WTC11 (cell line): ENCODE measurements at regions not wholly inside any gene's neighbourhood (a gene's known extent, or its start where the extent isn't known, plus 50 kb on each side); places are given as distances from the start of the nearest gene placed in this dataset.

Experiments
- ATAC-seq: fragments of 200-7000 bp; cut with Tn5 transposase; 2 replicates; pipeline ENCODE4 v1.10.0; 2021; ENCODE audit warnings: mild to moderate bottlenecking, moderate library complexity
- CTCF ChIA-PET: fragments of 300-600 bp; sonication (Branson Sonifier 250); formaldehyde crosslinking; loops from one replicate; lab custom pipeline; 2021; ENCODE audit warnings: antibody characterized with exemption; lab: Charles Lee
- POLR2A ChIA-PET: fragments of 350-600 bp; sonication (Branson Sonifier 250); formaldehyde crosslinking; loops from one replicate; lab custom pipeline; 2021; ENCODE audit warnings: antibody characterized with exemption; lab: Charles Lee
- DNase-seq: peaks from one replicate; pipeline ENCODE4 v3.0.0; 2021; ENCODE audit warnings: low spot score
- H3K27ac Mint-ChIP-seq: 2 replicates; pipeline ENCODE4 v1.8.0; 2021; ENCODE audit warnings: mixed read lengths
- H3K27me3 Mint-ChIP-seq: 2 replicates; pipeline ENCODE4 v1.8.0; 2021; ENCODE audit warnings: low read depth, mild to moderate bottlenecking, moderate library complexity, mixed read lengths
- H3K36me3 Mint-ChIP-seq: 2 replicates; pipeline ENCODE4 v1.8.0; 2021; ENCODE audit warnings: mixed read lengths
- H3K4me1 Mint-ChIP-seq: 2 replicates; pipeline ENCODE4 v1.8.0; 2022; ENCODE audit warnings: mixed read lengths
- H3K4me3 Mint-ChIP-seq: 2 replicates; pipeline ENCODE4 v1.8.0; 2021; ENCODE audit warnings: mild to moderate bottlenecking, moderate library complexity, mixed read lengths
- H3K9me3 Mint-ChIP-seq: 2 replicates; pipeline ENCODE4 v1.8.0; 2021; ENCODE audit warnings: mixed read lengths
- ATF1 ChIP-seq: sonication (generic); formaldehyde crosslinking; IDR thresholded peaks from 2 replicates; pipeline ENCODE4 v1.8.1; 2023; ENCODE audit warnings: mild to moderate bottlenecking, moderate library complexity, missing genetic modification reagents
- CREM ChIP-seq: sonication (generic); formaldehyde crosslinking; IDR thresholded peaks from 2 replicates; pipeline ENCODE4 v1.8.1; 2022; ENCODE audit warnings: mild to moderate bottlenecking, missing genetic modification reagents, moderate library complexity
- ELF4 ChIP-seq: sonication (generic); formaldehyde crosslinking; IDR thresholded peaks from 2 replicates; pipeline ENCODE4 v1.8.1; 2022; ENCODE audit warnings: low read depth, mild to moderate bottlenecking, moderate library complexity, missing genetic modification reagents
- ETV6 ChIP-seq: sonication (generic); formaldehyde crosslinking; IDR thresholded peaks from 2 replicates; pipeline ENCODE4 v1.8.1; 2022; ENCODE audit warnings: mild to moderate bottlenecking, missing genetic modification reagents
- GABPB1 ChIP-seq: sonication (generic); formaldehyde crosslinking; IDR thresholded peaks from 2 replicates; pipeline ENCODE4 v1.8.1; 2023; ENCODE audit warnings: mild to moderate bottlenecking, missing genetic modification reagents
- KAT7 ChIP-seq: sonication (generic); formaldehyde crosslinking; IDR thresholded peaks from 2 replicates; pipeline ENCODE4 v1.8.1; 2023; ENCODE audit warnings: missing genetic modification reagents, mild to moderate bottlenecking, borderline replicate concordance
- OVOL2 ChIP-seq: fragments of 250-450 bp; sonication (Bioruptor Pico); IDR thresholded peaks from 2 replicates; pipeline ENCODE4 v1.9.0; 2021; ENCODE audit warnings: mild to moderate bottlenecking, borderline replicate concordance
- PRRX2 ChIP-seq: fragments of 250-450 bp; sonication (Bioruptor Pico); IDR thresholded peaks from 2 replicates; pipeline ENCODE4 v1.8.0; 2021; ENCODE audit warnings: mild to moderate bottlenecking
- SMAD4 ChIP-seq: sonication (generic); formaldehyde crosslinking; IDR thresholded peaks from 2 replicates; pipeline ENCODE4 v1.8.0; 2022; ENCODE audit warnings: mild to moderate bottlenecking, missing genetic modification reagents
- TCF7 ChIP-seq: sonication (generic); formaldehyde crosslinking; IDR thresholded peaks from 2 replicates; pipeline ENCODE4 v1.8.0; 2022; ENCODE audit warnings: mild to moderate bottlenecking, low read depth, missing genetic modification reagents, moderate library complexity
- TP53 ChIP-seq: sonication (generic); formaldehyde crosslinking; IDR thresholded peaks from 2 replicates; pipeline ENCODE4 v1.8.1; 2023; ENCODE audit warnings: mild to moderate bottlenecking, missing genetic modification reagents
- ZBTB21 ChIP-seq: sonication (generic); formaldehyde crosslinking; IDR thresholded peaks from 2 replicates; pipeline ENCODE4 v1.8.1; 2023; ENCODE audit warnings: mild to moderate bottlenecking, missing genetic modification reagents, borderline replicate concordance
- ZNF232 ChIP-seq: sonication (generic); formaldehyde crosslinking; IDR thresholded peaks from 2 replicates; pipeline ENCODE4 v1.8.0; 2022; ENCODE audit warnings: mild to moderate bottlenecking, missing genetic modification reagents
- ZNF317 ChIP-seq: sonication (generic); formaldehyde crosslinking; IDR thresholded peaks from 2 replicates; pipeline ENCODE4 v1.8.1; 2023; ENCODE audit warnings: low read depth, mild to moderate bottlenecking, moderate library complexity, missing genetic modification reagents, borderline replicate concordance
- TF ChIP-seq, protein P1 (sequence below): sonication (generic); formaldehyde crosslinking; IDR thresholded peaks from 2 replicates; pipeline ENCODE4 v1.8.1; 2022; ENCODE audit warnings: low read depth, missing genetic modification reagents, borderline replicate concordance
- TF ChIP-seq, protein P2 (sequence below): fragments of 250-450 bp; sonication (Bioruptor Pico); IDR thresholded peaks from 2 replicates; pipeline ENCODE4 v2.1.2; 2022; ENCODE audit warnings: mild to moderate bottlenecking, moderate library complexity
- TF ChIP-seq, protein P3 (sequence below): sonication (generic); formaldehyde crosslinking; IDR thresholded peaks from 2 replicates; pipeline ENCODE4 v1.8.0; 2022; ENCODE audit warnings: mild to moderate bottlenecking, missing genetic modification reagents
- TF ChIP-seq, protein P4 (sequence below): sonication (generic); formaldehyde crosslinking; IDR thresholded peaks from 2 replicates; pipeline ENCODE4 v1.8.0; 2022; ENCODE audit warnings: missing genetic modification reagents
- TF ChIP-seq, protein P5 (sequence below): sonication (generic); formaldehyde crosslinking; conservative IDR thresholded peaks from 2 replicates; pipeline ENCODE4 v1.8.1; 2022; ENCODE audit warnings: mild to moderate bottlenecking, missing genetic modification reagents
- TF ChIP-seq, protein P6 (sequence below): sonication (generic); formaldehyde crosslinking; IDR thresholded peaks from 2 replicates; pipeline ENCODE4 v1.8.1; 2023; ENCODE audit warnings: mild to moderate bottlenecking, missing genetic modification reagents, borderline replicate concordance
- TF ChIP-seq, protein P7 (sequence below): fragments of 250-450 bp; sonication (Bioruptor Pico); IDR thresholded peaks from 2 replicates; pipeline ENCODE4 v1.9.0; 2021; ENCODE audit warnings: mild to moderate bottlenecking

DNA sequence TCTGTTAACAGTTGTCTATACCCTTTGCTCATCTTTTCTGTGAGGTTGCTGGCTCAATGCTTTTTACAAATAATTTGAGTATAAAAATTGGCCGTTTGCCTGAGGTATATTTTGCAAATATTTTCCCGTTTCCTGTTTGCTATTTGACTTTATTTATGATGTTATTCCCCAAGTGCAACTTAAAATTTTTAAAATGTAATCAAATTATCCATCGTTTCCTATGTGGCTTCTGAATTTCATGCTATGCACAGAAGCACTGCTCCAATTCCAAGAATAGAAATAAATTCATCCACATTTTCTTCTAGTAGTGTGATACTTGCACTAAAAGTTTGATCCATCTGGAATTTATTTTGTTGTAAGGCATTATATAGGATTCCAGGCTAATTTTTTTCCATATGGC, 123.6 kb downstream of the ZNF608 start:
- DNase-seq (no peak), ATAC-seq (no peak)
- POLR2A ChIA-PET = no interaction called here
- Mint-ChIP-seq H3K4me3 (no peak overlapping the region), H3K36me3 (no peaks in the 10 kb centered on the region), H3K4me1 (peaks cover 7% of the 10 kb centered on the region), H3K27ac (no peak overlapping the region), H3K9me3 (peaks cover 6% of the 10 kb centered on the region), H3K27me3 (no peaks in the 10 kb centered on the region)
- no peak for TF ChIP-seq PRRX2 (CRISPR knock-in tag)
- TF ChIP-seq, protein P1, sequence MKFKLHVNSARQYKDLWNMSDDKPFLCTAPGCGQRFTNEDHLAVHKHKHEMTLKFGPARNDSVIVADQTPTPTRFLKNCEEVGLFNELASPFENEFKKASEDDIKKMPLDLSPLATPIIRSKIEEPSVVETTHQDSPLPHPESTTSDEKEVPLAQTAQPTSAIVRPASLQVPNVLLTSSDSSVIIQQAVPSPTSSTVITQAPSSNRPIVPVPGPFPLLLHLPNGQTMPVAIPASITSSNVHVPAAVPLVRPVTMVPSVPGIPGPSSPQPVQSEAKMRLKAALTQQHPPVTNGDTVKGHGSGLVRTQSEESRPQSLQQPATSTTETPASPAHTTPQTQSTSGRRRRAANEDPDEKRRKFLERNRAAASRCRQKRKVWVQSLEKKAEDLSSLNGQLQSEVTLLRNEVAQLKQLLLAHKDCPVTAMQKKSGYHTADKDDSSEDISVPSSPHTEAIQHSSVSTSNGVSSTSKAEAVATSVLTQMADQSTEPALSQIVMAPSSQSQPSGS = no peak
- TF ChIP-seq, protein P2, sequence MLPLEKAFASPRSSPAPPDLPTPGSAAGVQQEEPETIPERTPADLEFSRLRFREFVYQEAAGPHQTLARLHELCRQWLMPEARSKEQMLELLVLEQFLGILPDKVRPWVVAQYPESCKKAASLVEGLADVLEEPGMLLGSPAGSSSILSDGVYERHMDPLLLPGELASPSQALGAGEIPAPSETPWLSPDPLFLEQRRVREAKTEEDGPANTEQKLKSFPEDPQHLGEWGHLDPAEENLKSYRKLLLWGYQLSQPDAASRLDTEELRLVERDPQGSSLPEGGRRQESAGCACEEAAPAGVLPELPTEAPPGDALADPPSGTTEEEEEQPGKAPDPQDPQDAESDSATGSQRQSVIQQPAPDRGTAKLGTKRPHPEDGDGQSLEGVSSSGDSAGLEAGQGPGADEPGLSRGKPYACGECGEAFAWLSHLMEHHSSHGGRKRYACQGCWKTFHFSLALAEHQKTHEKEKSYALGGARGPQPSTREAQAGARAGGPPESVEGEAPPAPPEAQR (CRISPR knock-in tag) = no peak
- TF ChIP-seq KAT7 (CRISPR knock-in tag) = no peak
- TF ChIP-seq ZNF317 (CRISPR knock-in tag) = no peak
- no peak for TF ChIP-seq TCF7 (CRISPR knock-in tag)
- TF ChIP-seq ZBTB21 (CRISPR knock-in tag) = no peak
- TF ChIP-seq SMAD4 (CRISPR knock-in tag) = no peak
- TF ChIP-seq ZNF232 (CRISPR knock-in tag) = no peak
- TF ChIP-seq, protein P3, sequence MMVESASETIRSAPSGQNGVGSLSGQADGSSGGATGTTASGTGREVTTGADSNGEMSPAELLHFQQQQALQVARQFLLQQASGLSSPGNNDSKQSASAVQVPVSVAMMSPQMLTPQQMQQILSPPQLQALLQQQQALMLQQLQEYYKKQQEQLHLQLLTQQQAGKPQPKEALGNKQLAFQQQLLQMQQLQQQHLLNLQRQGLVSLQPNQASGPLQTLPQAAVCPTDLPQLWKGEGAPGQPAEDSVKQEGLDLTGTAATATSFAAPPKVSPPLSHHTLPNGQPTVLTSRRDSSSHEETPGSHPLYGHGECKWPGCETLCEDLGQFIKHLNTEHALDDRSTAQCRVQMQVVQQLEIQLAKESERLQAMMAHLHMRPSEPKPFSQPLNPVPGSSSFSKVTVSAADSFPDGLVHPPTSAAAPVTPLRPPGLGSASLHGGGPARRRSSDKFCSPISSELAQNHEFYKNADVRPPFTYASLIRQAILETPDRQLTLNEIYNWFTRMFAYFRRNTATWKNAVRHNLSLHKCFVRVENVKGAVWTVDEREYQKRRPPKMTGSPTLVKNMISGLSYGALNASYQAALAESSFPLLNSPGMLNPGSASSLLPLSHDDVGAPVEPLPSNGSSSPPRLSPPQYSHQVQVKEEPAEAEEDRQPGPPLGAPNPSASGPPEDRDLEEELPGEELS (CRISPR knock-in tag) = no peak
- TF ChIP-seq, protein P4, sequence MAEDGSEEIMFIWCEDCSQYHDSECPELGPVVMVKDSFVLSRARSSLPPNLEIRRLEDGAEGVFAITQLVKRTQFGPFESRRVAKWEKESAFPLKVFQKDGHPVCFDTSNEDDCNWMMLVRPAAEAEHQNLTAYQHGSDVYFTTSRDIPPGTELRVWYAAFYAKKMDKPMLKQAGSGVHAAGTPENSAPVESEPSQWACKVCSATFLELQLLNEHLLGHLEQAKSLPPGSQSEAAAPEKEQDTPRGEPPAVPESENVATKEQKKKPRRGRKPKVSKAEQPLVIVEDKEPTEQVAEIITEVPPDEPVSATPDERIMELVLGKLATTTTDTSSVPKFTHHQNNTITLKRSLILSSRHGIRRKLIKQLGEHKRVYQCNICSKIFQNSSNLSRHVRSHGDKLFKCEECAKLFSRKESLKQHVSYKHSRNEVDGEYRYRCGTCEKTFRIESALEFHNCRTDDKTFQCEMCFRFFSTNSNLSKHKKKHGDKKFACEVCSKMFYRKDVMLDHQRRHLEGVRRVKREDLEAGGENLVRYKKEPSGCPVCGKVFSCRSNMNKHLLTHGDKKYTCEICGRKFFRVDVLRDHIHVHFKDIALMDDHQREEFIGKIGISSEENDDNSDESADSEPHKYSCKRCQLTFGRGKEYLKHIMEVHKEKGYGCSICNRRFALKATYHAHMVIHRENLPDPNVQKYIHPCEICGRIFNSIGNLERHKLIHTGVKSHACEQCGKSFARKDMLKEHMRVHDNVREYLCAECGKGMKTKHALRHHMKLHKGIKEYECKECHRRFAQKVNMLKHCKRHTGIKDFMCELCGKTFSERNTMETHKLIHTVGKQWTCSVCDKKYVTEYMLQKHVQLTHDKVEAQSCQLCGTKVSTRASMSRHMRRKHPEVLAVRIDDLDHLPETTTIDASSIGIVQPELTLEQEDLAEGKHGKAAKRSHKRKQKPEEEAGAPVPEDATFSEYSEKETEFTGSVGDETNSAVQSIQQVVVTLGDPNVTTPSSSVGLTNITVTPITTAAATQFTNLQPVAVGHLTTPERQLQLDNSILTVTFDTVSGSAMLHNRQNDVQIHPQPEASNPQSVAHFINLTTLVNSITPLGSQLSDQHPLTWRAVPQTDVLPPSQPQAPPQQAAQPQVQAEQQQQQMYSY (CRISPR knock-in tag) = no peak
- TF ChIP-seq, protein P5, sequence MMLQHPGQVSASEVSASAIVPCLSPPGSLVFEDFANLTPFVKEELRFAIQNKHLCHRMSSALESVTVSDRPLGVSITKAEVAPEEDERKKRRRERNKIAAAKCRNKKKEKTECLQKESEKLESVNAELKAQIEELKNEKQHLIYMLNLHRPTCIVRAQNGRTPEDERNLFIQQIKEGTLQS (CRISPR knock-in tag) = no peak
- CTCF ChIA-PET = no interaction called here

DNA sequence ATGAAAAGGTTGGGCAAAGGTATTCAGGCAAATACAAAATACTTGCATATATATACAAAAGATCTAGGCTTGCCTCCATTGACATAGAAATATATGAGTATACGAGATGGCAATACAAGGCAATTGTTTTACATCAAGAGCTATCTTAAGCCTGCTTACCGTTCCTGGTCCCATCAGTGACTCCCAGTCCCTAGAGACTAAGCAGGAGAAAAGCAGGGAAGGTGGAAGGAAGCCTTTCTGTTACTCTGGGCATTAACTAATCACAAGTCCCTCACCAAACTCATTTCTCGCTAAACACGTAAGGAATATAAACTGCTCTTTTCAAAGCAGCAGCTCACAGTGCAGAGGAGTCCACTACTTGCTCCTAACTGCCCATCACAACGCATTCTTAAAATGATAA, 125.2 kb downstream of the ZNF608 start:
- Mint-ChIP-seq H3K4me1 (peaks cover 9% of the 10 kb centered on the region), H3K9me3 (peaks cover 5% of the 10 kb centered on the region), H3K27ac (no peak overlapping the region), H3K4me3 (no peak overlapping the region), H3K36me3 (no peaks in the 10 kb centered on the region), H3K27me3 (no peaks in the 10 kb centered on the region)
- DNase-seq (no peak), ATAC-seq (no peak)
- CTCF ChIA-PET = no interaction called here
- POLR2A ChIA-PET = interaction anchor here (0.6 kb wide), 1 partner anchor 49 kb away, joined by 3 read pairs; no protein-coding TSS in a partner anchor
- TF ChIP-seq ELF4 = no peak
- TF ChIP-seq TP53 (CRISPR knock-in tag) = no peak
- no peak for TF ChIP-seq ETV6 (CRISPR knock-in tag)
- no peak for TF ChIP-seq GABPB1 (CRISPR knock-in tag)
- TF ChIP-seq CREM (CRISPR knock-in tag) = no peak
- TF ChIP-seq, protein P6, sequence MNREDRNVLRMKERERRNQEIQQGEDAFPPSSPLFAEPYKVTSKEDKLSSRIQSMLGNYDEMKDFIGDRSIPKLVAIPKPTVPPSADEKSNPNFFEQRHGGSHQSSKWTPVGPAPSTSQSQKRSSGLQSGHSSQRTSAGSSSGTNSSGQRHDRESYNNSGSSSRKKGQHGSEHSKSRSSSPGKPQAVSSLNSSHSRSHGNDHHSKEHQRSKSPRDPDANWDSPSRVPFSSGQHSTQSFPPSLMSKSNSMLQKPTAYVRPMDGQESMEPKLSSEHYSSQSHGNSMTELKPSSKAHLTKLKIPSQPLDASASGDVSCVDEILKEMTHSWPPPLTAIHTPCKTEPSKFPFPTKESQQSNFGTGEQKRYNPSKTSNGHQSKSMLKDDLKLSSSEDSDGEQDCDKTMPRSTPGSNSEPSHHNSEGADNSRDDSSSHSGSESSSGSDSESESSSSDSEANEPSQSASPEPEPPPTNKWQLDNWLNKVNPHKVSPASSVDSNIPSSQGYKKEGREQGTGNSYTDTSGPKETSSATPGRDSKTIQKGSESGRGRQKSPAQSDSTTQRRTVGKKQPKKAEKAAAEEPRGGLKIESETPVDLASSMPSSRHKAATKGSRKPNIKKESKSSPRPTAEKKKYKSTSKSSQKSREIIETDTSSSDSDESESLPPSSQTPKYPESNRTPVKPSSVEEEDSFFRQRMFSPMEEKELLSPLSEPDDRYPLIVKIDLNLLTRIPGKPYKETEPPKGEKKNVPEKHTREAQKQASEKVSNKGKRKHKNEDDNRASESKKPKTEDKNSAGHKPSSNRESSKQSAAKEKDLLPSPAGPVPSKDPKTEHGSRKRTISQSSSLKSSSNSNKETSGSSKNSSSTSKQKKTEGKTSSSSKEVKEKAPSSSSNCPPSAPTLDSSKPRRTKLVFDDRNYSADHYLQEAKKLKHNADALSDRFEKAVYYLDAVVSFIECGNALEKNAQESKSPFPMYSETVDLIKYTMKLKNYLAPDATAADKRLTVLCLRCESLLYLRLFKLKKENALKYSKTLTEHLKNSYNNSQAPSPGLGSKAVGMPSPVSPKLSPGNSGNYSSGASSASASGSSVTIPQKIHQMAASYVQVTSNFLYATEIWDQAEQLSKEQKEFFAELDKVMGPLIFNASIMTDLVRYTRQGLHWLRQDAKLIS = no peak
- TF ChIP-seq ATF1 = no peak
- TF ChIP-seq OVOL2 (CRISPR knock-in tag) = no peak
- TF ChIP-seq, protein P7, sequence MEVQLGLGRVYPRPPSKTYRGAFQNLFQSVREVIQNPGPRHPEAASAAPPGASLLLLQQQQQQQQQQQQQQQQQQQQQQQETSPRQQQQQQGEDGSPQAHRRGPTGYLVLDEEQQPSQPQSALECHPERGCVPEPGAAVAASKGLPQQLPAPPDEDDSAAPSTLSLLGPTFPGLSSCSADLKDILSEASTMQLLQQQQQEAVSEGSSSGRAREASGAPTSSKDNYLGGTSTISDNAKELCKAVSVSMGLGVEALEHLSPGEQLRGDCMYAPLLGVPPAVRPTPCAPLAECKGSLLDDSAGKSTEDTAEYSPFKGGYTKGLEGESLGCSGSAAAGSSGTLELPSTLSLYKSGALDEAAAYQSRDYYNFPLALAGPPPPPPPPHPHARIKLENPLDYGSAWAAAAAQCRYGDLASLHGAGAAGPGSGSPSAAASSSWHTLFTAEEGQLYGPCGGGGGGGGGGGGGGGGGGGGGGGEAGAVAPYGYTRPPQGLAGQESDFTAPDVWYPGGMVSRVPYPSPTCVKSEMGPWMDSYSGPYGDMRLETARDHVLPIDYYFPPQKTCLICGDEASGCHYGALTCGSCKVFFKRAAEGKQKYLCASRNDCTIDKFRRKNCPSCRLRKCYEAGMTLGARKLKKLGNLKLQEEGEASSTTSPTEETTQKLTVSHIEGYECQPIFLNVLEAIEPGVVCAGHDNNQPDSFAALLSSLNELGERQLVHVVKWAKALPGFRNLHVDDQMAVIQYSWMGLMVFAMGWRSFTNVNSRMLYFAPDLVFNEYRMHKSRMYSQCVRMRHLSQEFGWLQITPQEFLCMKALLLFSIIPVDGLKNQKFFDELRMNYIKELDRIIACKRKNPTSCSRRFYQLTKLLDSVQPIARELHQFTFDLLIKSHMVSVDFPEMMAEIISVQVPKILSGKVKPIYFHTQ (CRISPR knock-in tag) = no peak
